ENCODE measurements at regions not wholly inside any gene's neighbourhood (a gene's known extent, or its start where the extent isn't known, plus 50 kb on each side); places are given as distances from the start of the nearest gene placed in this dataset.

DNA sequence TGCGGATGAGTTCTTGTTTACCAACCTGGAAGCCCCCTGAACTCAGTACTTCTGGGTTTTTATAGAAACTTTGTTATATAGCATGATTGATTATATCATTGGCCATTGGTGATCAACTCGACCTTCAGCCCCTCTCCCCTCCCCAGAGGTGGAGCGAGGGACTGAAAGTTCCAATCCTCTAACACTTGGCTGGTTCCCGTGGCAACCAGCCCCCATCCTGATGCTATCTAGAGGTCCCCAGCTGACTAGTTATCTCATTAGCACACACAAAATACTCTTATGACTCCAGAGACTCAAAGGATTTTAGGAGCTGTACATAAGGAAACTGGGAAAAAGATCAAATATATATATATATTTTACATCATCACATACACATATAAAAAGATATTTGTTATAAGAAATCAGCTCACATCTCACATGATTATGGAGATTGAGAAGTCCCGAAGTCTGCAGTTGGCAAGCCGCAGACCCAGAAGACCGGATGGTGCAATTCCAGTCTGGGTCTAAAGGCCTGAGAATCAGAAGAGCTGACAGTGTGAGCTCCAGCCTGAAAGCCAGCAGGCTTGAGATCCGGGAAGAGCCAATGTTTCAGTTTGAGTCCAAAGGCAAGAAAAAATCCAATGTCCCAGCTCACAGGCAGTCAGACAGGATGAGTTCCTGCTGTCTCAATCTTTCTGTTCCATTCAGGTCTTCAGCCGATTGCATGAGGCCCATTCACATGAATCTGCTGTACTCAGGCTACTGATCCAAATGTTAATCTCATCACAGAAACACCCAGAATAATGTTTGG lies 179.3 kb upstream of the DTNBP1 start:
- TF ChIP-seq ELF1 (IDR thresholded peaks at IDR 0.05; ENCODE audit: borderline replicate concordance, low read depth) (no peak), SP1 (IDR thresholded peaks at IDR 0.05; ENCODE audit: low read depth) (no peak), TCF7L2 (IDR thresholded peaks at IDR 0.05; ENCODE audit: borderline replicate concordance, extremely low read depth, insufficient read depth, insufficient read length) (no peak), POLR2A (IDR thresholded peaks at IDR 0.05; ENCODE audit: borderline replicate concordance, extremely low read depth, insufficient read depth, insufficient read length) (no peak), YY1 (IDR thresholded peaks at IDR 0.05; ENCODE audit: extremely low read depth, insufficient replicate concordance, low read depth, low read length) (no peak)
- TF ChIP-seq, protein P1, sequence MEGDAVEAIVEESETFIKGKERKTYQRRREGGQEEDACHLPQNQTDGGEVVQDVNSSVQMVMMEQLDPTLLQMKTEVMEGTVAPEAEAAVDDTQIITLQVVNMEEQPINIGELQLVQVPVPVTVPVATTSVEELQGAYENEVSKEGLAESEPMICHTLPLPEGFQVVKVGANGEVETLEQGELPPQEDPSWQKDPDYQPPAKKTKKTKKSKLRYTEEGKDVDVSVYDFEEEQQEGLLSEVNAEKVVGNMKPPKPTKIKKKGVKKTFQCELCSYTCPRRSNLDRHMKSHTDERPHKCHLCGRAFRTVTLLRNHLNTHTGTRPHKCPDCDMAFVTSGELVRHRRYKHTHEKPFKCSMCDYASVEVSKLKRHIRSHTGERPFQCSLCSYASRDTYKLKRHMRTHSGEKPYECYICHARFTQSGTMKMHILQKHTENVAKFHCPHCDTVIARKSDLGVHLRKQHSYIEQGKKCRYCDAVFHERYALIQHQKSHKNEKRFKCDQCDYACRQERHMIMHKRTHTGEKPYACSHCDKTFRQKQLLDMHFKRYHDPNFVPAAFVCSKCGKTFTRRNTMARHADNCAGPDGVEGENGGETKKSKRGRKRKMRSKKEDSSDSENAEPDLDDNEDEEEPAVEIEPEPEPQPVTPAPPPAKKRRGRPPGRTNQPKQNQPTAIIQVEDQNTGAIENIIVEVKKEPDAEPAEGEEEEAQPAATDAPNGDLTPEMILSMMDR (IDR thresholded peaks at IDR 0.05 in 2 of 3, conservative IDR thresholded peaks at IDR 0.05 in 1 of 3; ENCODE audit: borderline replicate concordance in 1 of 3, insufficient read depth in 1 of 3, low read depth in 2 of 3, low read length in 2 of 3), result no peak
- TF ChIP-seq, protein P2, sequence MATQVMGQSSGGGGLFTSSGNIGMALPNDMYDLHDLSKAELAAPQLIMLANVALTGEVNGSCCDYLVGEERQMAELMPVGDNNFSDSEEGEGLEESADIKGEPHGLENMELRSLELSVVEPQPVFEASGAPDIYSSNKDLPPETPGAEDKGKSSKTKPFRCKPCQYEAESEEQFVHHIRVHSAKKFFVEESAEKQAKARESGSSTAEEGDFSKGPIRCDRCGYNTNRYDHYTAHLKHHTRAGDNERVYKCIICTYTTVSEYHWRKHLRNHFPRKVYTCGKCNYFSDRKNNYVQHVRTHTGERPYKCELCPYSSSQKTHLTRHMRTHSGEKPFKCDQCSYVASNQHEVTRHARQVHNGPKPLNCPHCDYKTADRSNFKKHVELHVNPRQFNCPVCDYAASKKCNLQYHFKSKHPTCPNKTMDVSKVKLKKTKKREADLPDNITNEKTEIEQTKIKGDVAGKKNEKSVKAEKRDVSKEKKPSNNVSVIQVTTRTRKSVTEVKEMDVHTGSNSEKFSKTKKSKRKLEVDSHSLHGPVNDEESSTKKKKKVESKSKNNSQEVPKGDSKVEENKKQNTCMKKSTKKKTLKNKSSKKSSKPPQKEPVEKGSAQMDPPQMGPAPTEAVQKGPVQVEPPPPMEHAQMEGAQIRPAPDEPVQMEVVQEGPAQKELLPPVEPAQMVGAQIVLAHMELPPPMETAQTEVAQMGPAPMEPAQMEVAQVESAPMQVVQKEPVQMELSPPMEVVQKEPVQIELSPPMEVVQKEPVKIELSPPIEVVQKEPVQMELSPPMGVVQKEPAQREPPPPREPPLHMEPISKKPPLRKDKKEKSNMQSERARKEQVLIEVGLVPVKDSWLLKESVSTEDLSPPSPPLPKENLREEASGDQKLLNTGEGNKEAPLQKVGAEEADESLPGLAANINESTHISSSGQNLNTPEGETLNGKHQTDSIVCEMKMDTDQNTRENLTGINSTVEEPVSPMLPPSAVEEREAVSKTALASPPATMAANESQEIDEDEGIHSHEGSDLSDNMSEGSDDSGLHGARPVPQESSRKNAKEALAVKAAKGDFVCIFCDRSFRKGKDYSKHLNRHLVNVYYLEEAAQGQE (IDR thresholded peaks at IDR 0.05; ENCODE audit: low read depth), result no peak
- TF ChIP-seq, protein P3, sequence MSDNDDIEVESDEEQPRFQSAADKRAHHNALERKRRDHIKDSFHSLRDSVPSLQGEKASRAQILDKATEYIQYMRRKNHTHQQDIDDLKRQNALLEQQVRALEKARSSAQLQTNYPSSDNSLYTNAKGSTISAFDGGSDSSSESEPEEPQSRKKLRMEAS (IDR thresholded peaks at IDR 0.05), result no peak
